Uterus (tissue), 3 donors: ENCODE measurements at regions not wholly inside any gene's neighbourhood (a gene's known extent, or its start where the extent isn't known, plus 50 kb on each side); places are given as distances from the start of the nearest gene placed in this dataset.

Experiments
- DNase-seq, 2 donors: peaks; one replicate each; pipeline ENCODE4 v3.0.0-alpha.2; 2019 to 2020
- H3K27ac ChIP-seq, 2 donors: fragments of 200-600 bp; sonication (generic); 1 replicate in 1 of 2; 2 replicates in 1 of 2; pipeline ENCODE4 v1.5.1; 2016 to 2018
- H3K27me3 ChIP-seq, 2 donors: fragments of 200-600 bp; sonication (generic); one replicate each; pipeline ENCODE4 v1.5.1; 2018 to 2019; ENCODE audit warnings: control low read depth in 1 of 2
- H3K36me3 ChIP-seq, 2 donors: fragments of 200-600 bp; sonication (generic); one replicate each; pipeline ENCODE4 v1.5.1; 2019; ENCODE audit warnings: control low read depth in 1 of 2
- H3K4me1 ChIP-seq, 2 donors: fragments of 200-600 bp; sonication (generic); one replicate each; pipeline ENCODE4 v1.5.1; 2018 to 2019; ENCODE audit warnings: control low read depth in 1 of 2
- H3K4me3 ChIP-seq, 2 donors: fragments of 200-600 bp; sonication (generic); 1 replicate in 1 of 2; 2 replicates in 1 of 2; pipeline ENCODE4 v1.5.1; 2018 to 2019; ENCODE audit warnings: mild to moderate bottlenecking in 1 of 2
- H3K9me3 ChIP-seq, 2 donors: fragments of 200-600 bp; sonication (generic); one replicate each; pipeline ENCODE4 v1.5.1; 2019; ENCODE audit warnings: control low read depth in 1 of 2
- POLR2A ChIP-seq, 2 donors: fragments of 450-650 bp; IDR thresholded peaks; one replicate each; pipeline ENCODE4 v1.6.1; 2016; ENCODE audit warnings: antibody characterized with exemption in 2 of 2, mild to moderate bottlenecking in 1 of 2, moderate library complexity in 1 of 2
- intact Hi-C: fragments of 100-400 bp; cut with DNase I; formaldehyde crosslinking; loops from one replicate; pipeline ENCODE4 v1.15.1; 2023; ENCODE audit warnings: low total_unique reads
- TF ChIP-seq, protein P1 (sequence below), 4 experiments: fragments of 200-600 bp in 2 of 4; fragments of 450-650 bp in 2 of 4; sonication (generic) in 2 of 4; IDR thresholded peaks; one replicate each; pipeline ENCODE4 v1.5.1; 2016 to 2019; ENCODE audit warnings: antibody characterized with exemption in 4 of 4, mild to moderate bottlenecking in 2 of 4, moderate library complexity in 1 of 4
- donor health status: DM: yes; HTN: yes; CAD: no.

DNA sequence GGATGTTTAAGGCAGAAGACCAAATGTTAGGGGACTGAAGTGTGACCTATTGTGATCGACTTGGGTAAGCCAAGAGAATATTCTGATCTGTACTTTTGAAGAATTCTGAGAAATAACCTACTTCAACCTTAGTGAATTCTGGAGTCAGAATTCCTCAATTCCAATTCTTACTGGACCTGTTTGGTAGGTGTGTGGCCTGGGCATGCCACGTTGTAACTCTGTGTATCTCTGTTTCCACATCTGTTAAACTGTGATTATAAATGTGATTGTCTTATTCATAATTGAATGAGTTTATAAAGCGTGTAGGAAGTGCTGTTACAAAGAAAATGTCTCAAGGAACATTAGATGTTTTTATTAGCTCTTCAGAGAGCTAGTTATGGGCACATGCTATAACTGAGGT lies 64.5 kb downstream of the TUSC1 start:
- H3K27me3 ChIP-seq = no peaks in the 10 kb centered on the region
- no peak overlapping the region for H3K27ac ChIP-seq
- H3K9me3 ChIP-seq = no peaks in the 10 kb centered on the region
- no peak for DNase-seq
- intact Hi-C loops = no loop called here
- no peak overlapping the region for H3K4me3 ChIP-seq
- H3K4me1 ChIP-seq = no peaks in the 10 kb centered on the region
- no peaks in the 10 kb centered on the region for H3K36me3 ChIP-seq
- TF ChIP-seq POLR2A (IDR thresholded peaks at IDR 0.05) = no peak
- TF ChIP-seq, protein P1, sequence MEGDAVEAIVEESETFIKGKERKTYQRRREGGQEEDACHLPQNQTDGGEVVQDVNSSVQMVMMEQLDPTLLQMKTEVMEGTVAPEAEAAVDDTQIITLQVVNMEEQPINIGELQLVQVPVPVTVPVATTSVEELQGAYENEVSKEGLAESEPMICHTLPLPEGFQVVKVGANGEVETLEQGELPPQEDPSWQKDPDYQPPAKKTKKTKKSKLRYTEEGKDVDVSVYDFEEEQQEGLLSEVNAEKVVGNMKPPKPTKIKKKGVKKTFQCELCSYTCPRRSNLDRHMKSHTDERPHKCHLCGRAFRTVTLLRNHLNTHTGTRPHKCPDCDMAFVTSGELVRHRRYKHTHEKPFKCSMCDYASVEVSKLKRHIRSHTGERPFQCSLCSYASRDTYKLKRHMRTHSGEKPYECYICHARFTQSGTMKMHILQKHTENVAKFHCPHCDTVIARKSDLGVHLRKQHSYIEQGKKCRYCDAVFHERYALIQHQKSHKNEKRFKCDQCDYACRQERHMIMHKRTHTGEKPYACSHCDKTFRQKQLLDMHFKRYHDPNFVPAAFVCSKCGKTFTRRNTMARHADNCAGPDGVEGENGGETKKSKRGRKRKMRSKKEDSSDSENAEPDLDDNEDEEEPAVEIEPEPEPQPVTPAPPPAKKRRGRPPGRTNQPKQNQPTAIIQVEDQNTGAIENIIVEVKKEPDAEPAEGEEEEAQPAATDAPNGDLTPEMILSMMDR (IDR thresholded peaks at IDR 0.05) = no peak

DNA sequence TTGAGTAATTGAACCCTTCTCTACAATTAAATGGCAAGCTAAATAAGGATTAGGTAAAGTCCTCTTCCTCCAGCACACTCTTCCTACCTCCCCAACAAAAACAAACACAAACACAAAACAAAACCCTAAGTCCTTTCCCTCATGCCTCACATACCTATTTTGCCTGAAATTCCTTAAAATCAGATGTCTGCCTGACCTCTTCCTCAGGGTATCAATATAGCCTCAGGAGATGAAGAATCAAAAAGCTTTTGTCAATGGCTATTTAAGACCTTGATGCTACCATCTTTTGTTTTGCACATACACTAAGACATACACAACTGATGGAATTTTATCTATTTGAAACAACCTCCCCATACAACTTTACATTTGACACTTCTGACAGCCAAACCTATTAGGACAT lies 75.1 kb downstream of the TUSC1 start:
- intact Hi-C loops = no loop called here
- Histone ChIP-seq H3K9me3 (no peaks in the 10 kb centered on the region), H3K36me3 (no peaks in the 10 kb centered on the region), H3K4me1 (no peaks in the 10 kb centered on the region), H3K27me3 (no peaks in the 10 kb centered on the region), H3K4me3 (no peak overlapping the region), H3K27ac (no peak overlapping the region)
- no peak for TF ChIP-seq POLR2A (IDR thresholded peaks at IDR 0.05)
- TF ChIP-seq, protein P1 (IDR thresholded peaks at IDR 0.05) = no peak
- DNase-seq = no peak

DNA sequence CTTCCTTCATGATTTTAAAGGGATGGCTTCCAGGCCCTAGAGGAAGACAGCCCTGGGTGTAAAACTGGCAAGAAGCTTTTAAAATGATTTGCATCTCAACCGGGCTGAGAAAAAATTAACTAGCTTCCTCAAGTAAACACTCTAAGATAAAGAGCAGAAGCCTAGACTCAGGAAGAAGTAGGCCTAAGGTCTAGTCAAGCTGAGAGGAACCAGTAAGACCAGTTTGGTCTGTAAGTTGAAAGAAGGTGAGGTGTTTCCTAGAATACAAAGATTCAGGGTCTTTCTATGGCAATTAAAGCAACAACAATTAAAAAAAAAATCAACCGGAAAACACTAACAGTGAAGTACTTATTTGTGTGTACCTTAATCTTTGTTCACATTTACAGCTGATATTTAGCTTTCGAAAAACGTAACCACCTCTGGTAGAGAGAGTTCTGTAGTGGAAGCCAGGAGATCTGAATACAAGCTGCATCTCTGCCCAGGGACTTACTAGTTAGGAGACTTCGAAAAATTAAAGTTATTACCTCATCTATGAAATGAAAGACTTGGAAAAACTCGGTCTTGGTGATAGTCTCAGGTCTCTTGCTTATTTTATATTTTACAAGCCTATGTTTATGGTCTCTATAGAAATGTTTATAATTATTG lies 75.7 kb downstream of the TUSC1 start:
- TF ChIP-seq POLR2A (IDR thresholded peaks at IDR 0.05) = no peak
- TF ChIP-seq, protein P1 (IDR thresholded peaks at IDR 0.05) = no peak
- DNase-seq = no peak
- Histone ChIP-seq H3K4me3 (no peak overlapping the region), H3K9me3 (no peaks in the 10 kb centered on the region), H3K27me3 (no peaks in the 10 kb centered on the region), H3K27ac (no peak overlapping the region), H3K36me3 (no peaks in the 10 kb centered on the region), H3K4me1 (no peaks in the 10 kb centered on the region)
- intact Hi-C loops = no loop called here

DNA sequence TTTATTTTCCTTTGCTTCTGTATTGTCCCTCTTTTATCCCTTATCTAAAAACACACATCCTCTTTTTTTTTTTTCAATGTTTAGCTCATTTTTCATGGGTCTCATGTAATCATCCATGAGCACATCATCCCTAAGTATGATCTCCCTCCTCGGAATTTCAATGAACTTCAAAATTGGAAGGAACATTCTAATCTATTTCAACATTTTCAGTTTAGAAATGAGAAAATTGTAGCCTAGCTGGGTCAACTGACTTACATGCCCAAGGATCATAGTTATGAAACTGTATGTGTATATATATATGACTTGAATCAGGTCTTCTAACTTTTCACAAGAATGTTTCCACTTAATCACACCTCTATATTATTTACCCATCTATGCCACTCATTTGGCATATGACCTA lies 77.7 kb downstream of the TUSC1 start:
- H3K27me3 ChIP-seq = no peaks in the 10 kb centered on the region
- H3K4me3 ChIP-seq = no peak overlapping the region
- no peaks in the 10 kb centered on the region for H3K4me1 ChIP-seq
- intact Hi-C loops = no loop called here
- H3K9me3 ChIP-seq = no peaks in the 10 kb centered on the region
- H3K36me3 ChIP-seq = no peaks in the 10 kb centered on the region
- no peak for DNase-seq
- TF ChIP-seq, protein P1 (IDR thresholded peaks at IDR 0.05) = no peak
- no peak for TF ChIP-seq POLR2A (IDR thresholded peaks at IDR 0.05)
- no peak overlapping the region for H3K27ac ChIP-seq

DNA sequence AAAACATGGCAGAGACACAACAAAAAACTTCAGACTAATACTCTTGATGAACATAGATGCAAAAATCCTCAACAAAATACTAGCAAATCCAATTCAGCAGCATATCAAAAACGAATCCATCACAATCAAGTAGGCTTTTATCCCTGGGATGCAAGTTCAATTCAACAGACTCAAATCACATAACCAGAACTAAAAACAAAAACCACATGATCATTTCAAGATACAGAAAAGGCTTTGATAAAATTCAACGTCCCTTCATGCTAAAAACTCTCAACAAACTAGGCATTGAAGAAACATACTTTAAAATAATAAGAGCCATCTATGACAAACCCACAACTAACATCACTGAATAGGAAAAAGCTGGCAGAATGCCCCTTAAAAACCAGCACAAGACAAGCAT lies 93.6 kb downstream of the TUSC1 start:
- no peak overlapping the region for H3K27ac ChIP-seq
- no peak for DNase-seq
- intact Hi-C loops = no loop called here
- H3K9me3 ChIP-seq = no peaks in the 10 kb centered on the region
- H3K4me1 ChIP-seq = no peaks in the 10 kb centered on the region
- no peaks in the 10 kb centered on the region for H3K36me3 ChIP-seq
- TF ChIP-seq, protein P1 (IDR thresholded peaks at IDR 0.05) = no peak
- no peak for TF ChIP-seq POLR2A (IDR thresholded peaks at IDR 0.05)
- no peaks in the 10 kb centered on the region for H3K27me3 ChIP-seq
- H3K4me3 ChIP-seq = no peak overlapping the region
